ENCODE measurements at regions not wholly inside any gene's neighbourhood (a gene's known extent, or its start where the extent isn't known, plus 50 kb on each side); places are given as distances from the start of the nearest gene placed in this dataset.

DNA sequence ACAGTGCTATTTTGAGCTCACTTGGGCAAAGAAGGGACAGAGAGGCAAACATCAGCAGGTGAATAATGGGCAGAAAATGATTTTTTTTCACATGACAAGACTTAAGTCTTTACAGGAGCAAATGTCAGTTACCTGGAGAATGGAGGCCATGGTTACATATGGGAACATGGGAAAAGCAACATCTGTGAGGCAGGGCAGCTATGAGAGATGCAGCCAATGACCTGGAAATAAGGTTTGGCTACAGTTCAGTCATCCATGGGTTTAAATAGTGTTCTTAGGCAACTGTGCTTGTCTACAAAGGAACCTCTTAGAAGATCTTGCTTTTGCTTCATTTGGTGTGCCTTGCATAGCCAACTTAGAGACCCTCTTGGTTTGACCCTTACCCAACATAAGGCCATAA is 490.2 kb upstream of the LCORL start:
- Mint-ChIP-seq H3K4me3 (no peak overlapping the region), H3K4me1 (no peaks in the 10 kb centered on the region), H3K36me3 (no peaks in the 10 kb centered on the region), H3K27ac (no peak overlapping the region), H3K27me3 (ENCODE audit: low read depth in 3 of 3) (peaks cover 0 to 2% (median 0%) of the 10 kb centered on the region in 3 donors), H3K9me3 (peaks cover 0 to 13% (median under 1%) of the 10 kb centered on the region in 6 donors)
- no peak for DNase-seq

DNA sequence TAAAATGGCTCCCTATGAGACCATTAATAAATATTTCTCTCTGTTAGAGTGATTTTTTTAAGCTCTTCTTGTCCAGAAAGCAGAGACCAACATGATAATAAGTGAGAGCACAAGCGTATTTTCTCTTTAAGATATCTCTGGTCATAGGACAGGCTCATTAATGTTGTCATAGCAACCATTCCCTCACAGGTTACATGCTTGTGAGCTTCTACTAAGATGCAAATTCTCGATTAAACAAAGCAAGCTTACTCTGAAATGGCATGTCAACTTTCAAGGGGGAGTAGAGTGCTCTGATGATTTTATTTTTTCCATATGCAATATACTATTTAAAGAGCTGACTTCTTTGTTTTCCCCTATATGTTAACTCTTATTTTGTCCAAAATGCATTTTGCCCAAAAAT is 487.2 kb upstream of the LCORL start:
- peaks cover 0 to 6% (median 3%) of the 10 kb centered on the region in 6 donors for H3K9me3 Mint-ChIP-seq
- no peak overlapping the region for H3K4me3 Mint-ChIP-seq
- H3K36me3 Mint-ChIP-seq = no peaks in the 10 kb centered on the region
- no peaks in the 10 kb centered on the region for H3K4me1 Mint-ChIP-seq
- no peak for DNase-seq
- H3K27me3 Mint-ChIP-seq (ENCODE audit: low read depth in 3 of 3) = no peaks in the 10 kb centered on the region
- no peak overlapping the region for H3K27ac Mint-ChIP-seq

DNA sequence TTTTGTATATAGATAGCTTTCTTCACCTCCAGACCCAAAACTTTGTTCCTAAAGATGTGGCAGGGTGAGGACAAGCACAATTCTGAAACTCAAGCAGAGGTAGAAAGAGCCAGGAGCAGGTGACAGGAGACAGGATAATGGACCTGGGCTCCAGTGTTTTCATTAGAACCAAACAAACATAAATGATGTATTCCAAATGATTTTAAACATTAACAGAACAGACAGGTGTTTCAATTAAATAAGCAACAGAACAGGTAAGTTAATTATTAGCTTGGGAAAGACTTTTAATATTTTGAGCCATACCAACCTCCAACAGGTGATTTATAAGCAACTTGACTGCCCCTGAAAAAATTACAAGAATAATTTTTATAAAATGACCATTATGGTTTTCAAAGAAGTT is 459.4 kb upstream of the LCORL start:
- DNase-seq = no peak
- Mint-ChIP-seq H3K4me1 (no peaks in the 10 kb centered on the region), H3K27me3 (ENCODE audit: low read depth in 3 of 3) (peaks cover 0 to 3% (median 0%) of the 10 kb centered on the region in 3 donors), H3K36me3 (peaks cover 0 to 8% (median 0%) of the 10 kb centered on the region in 3 donors), H3K4me3 (no peak overlapping the region), H3K27ac (no peak overlapping the region), H3K9me3 (peaks cover 3 to 36% (median 16%) of the 10 kb centered on the region in 6 donors)

DNA sequence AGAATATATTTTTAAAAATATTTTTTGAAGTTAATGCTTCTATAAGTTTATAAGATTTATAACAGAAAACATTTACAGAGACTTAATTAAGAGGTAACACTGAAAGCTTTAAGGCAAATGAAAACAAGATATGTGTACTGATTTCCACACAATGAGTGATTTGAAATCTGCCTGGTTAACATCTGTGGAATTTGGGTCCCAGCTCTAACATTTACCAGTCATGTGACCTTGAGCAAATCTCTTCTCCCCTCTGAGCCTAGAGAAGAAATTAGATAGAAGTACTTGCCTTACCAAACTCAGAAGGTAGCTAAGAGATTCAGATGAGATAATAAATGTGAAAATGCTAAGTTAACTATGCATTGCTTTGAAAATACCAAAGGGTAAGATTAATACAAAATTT is 458.8 kb upstream of the LCORL start:
- no peak overlapping the region for H3K27ac Mint-ChIP-seq
- H3K4me1 Mint-ChIP-seq = no peaks in the 10 kb centered on the region
- peaks cover 0 to 8% (median 0%) of the 10 kb centered on the region in 3 donors for H3K36me3 Mint-ChIP-seq
- peaks cover 0 to 1% (median 0%) of the 10 kb centered on the region in 3 donors for H3K27me3 Mint-ChIP-seq (ENCODE audit: low read depth in 3 of 3)
- H3K9me3 Mint-ChIP-seq = peaks cover 4 to 40% (median 14%) of the 10 kb centered on the region in 6 donors
- no peak for DNase-seq
- no peak overlapping the region for H3K4me3 Mint-ChIP-seq

DNA sequence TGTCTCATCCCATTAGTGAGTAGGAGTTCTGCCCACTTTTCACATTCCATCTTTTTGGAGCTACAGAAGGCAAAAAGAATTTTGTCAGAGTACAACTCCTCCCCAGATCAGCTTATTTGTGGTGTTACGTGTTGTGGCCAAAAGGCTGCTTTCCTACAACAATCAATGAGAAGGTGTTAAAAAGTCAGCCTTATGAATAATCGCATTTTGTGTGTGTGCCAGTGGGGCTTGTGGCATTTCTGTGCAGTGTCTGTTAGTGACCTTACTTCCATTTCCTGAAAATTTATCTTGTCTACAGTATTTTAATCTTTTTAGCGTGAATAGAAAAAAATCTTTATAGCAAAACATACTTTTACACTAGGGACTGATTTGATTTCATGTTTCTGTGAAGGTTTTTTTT is 458.3 kb upstream of the LCORL start:
- H3K27me3 Mint-ChIP-seq (ENCODE audit: low read depth in 3 of 3) = no peaks in the 10 kb centered on the region
- H3K4me3 Mint-ChIP-seq = no peak overlapping the region
- DNase-seq = no peak
- H3K27ac Mint-ChIP-seq = no peak overlapping the region
- H3K9me3 Mint-ChIP-seq = peaks cover 3 to 35% (median 10%) of the 10 kb centered on the region in 6 donors
- peaks cover 0 to 7% (median 0%) of the 10 kb centered on the region in 3 donors for H3K36me3 Mint-ChIP-seq
- H3K4me1 Mint-ChIP-seq = no peaks in the 10 kb centered on the region

- Mint-ChIP-seq H3K4me1 (no peaks in the 10 kb centered on the region), H3K36me3 (no peaks in the 10 kb centered on the region), H3K27ac (no peak overlapping the region), H3K27me3 (ENCODE audit: low read depth in 3 of 3) (peaks cover 0 to 3% (median 0%) of the 10 kb centered on the region in 3 donors), H3K9me3 (peaks cover 2 to 26% (median 6%) of the 10 kb centered on the region in 6 donors), H3K4me3 (no peak overlapping the region)
- no peak for DNase-seq
Measured at GRCh38 chr4:18463987-18464559, 442.5 kb upstream of the LCORL start.

DNA sequence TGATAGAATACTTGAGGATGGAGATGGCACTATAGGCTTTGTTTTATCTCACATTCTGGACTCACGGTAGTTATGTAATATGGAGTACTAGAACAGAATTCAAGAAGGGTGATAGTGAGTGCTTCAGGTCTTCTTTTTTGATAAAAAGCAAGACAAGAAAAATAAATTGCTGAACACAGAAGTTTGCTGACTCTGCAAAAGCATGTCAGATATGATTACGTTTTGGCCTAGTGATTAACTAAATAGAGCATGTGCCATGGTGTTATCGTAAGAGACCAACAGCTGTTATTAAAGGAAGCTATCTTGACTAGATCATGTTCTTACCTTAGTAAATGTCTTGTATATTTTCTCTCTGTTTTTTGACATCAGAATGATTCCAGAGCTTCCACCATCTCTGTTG is 436.9 kb upstream of the LCORL start:
- Mint-ChIP-seq H3K4me1 (no peaks in the 10 kb centered on the region), H3K9me3 (peaks cover 0 to 21% (median 3%) of the 10 kb centered on the region in 6 donors), H3K27ac (no peak overlapping the region), H3K27me3 (ENCODE audit: low read depth in 3 of 3) (peaks cover 0 to 4% (median 3%) of the 10 kb centered on the region in 3 donors), H3K4me3 (no peak overlapping the region), H3K36me3 (no peaks in the 10 kb centered on the region)
- DNase-seq = no peak

DNA sequence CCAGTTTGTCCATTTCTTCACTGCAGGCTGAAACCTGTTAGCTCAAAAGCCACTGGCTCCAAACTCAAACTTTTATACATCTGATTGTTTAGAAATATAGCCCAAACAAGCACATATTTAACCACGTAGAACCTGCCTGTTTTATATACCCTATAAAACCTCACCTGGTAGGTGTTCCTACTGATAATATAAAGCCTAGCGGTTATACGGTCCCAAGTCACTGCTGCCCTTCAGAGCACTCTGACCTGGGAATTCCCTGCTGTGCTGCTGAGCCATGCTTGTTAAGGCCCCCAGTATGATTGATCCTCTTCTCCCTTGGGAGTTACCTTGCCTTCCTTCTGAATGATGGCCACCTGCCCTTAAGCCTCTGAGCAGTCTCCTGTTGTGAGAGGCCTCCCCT is 432.8 kb upstream of the LCORL start:
- Mint-ChIP-seq H3K4me1 (no peaks in the 10 kb centered on the region), H3K4me3 (no peak overlapping the region), H3K27ac (no peak overlapping the region), H3K36me3 (no peaks in the 10 kb centered on the region), H3K9me3 (peaks cover 0 to 11% (median 3%) of the 10 kb centered on the region in 6 donors), H3K27me3 (ENCODE audit: low read depth in 3 of 3) (peaks cover 0 to 4% (median 3%) of the 10 kb centered on the region in 3 donors)
- no peak for DNase-seq

DNA sequence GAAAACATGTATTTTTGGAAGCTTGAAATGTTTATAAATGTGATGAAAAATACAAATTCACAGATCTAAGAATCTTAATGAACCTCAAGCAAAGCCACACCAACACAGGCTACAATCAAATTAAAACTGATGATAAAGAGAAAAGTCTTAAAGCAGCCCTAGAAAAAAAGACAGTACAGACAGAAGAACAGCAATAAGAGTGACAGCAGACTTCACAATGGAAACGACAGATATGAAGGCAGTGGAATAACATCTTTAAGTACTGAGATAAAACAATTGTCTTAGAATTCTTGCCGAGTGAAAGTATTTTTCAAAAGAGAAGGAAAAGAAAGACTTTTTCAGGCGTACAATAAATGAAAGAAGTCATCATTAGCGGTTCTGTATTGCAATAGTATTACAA is 423.6 kb upstream of the LCORL start:
- peaks cover 0 to 4% (median 0%) of the 10 kb centered on the region in 3 donors for H3K36me3 Mint-ChIP-seq

GRCh38 chr4:18444206-18444605 is 422.7 kb upstream of the LCORL start:
- H3K27ac Mint-ChIP-seq = no peak overlapping the region
- no peak for DNase-seq
- H3K4me3 Mint-ChIP-seq = no peak overlapping the region
- peaks cover 0 to 4% (median 0%) of the 10 kb centered on the region in 3 donors for H3K36me3 Mint-ChIP-seq
- peaks cover 3 to 18% (median 9%) of the 10 kb centered on the region in 6 donors for H3K9me3 Mint-ChIP-seq
- peaks cover 0 to 3% (median 3%) of the 10 kb centered on the region in 3 donors for H3K27me3 Mint-ChIP-seq (ENCODE audit: low read depth in 3 of 3)
- H3K4me1 Mint-ChIP-seq = no peaks in the 10 kb centered on the region

More for the DNA sequence above, 423.6 kb upstream of the LCORL start:
- Mint-ChIP-seq H3K4me1 (no peaks in the 10 kb centered on the region), H3K4me3 (no peak overlapping the region), H3K27me3 (ENCODE audit: low read depth in 3 of 3) (peaks cover 0 to 3% (median 3%) of the 10 kb centered on the region in 3 donors), H3K27ac (no peak overlapping the region), H3K9me3 (peaks cover 3 to 18% (median 9%) of the 10 kb centered on the region in 6 donors)
- DNase-seq = no peak

DNA sequence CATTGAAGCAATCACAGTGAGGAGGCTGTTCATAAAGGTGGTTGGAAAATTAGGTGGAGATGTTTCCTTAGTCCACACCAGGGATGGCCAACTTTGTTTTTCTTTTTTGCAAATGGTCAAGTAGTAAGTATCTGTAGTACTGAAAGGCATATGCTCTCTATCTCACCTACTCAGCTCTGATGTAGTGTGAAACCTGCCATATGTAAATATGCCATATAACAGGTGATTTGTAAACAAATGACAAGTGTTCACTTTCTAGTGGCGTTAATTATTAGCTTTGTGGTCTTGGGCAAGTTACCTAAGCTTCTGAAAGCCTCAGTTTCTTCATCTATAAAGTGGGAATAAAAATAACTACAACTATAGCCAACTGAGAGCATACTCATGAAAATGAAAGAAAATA is 421.4 kb upstream of the LCORL start:
- H3K4me3 Mint-ChIP-seq = no peak overlapping the region
- H3K4me1 Mint-ChIP-seq = no peaks in the 10 kb centered on the region
- H3K9me3 Mint-ChIP-seq = peaks cover 3 to 18% (median 10%) of the 10 kb centered on the region in 6 donors
- no peak overlapping the region for H3K27ac Mint-ChIP-seq
- DNase-seq = no peak
- peaks cover 0 to 3% (median 3%) of the 10 kb centered on the region in 3 donors for H3K27me3 Mint-ChIP-seq (ENCODE audit: low read depth in 3 of 3)
- H3K36me3 Mint-ChIP-seq = peaks cover 0 to 4% (median 0%) of the 10 kb centered on the region in 3 donors

GRCh38 chr4:18441676-18442075 is 420.1 kb upstream of the LCORL start:
- peaks cover 0 to 6% (median 3%) of the 10 kb centered on the region in 3 donors for H3K27me3 Mint-ChIP-seq (ENCODE audit: low read depth in 3 of 3)
- no peak for DNase-seq
- no peaks in the 10 kb centered on the region for H3K4me1 Mint-ChIP-seq
- H3K9me3 Mint-ChIP-seq = peaks cover 3 to 16% (median 10%) of the 10 kb centered on the region in 6 donors
- no peak overlapping the region for H3K4me3 Mint-ChIP-seq
- H3K27ac Mint-ChIP-seq = no peak overlapping the region
- H3K36me3 Mint-ChIP-seq = peaks cover 0 to 4% (median 0%) of the 10 kb centered on the region in 3 donors

DNA sequence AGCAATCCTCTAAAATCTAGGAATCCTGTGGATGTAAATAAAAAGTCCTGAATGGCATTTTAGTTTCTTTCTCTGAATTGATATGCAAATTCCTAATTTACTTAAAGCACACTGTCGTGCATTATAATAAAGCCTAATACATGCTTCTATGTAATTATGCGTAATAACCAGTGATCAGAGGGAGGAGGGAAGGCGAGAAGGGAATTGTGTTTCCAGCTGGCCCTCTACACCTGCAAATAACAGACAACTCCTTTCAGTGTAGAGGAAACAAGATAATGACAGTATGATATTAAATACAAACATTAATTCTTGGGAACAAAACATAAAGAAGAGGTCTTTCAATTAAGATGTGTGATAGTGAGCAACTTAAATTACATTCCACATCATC is 419.6 kb upstream of the LCORL start:
- DNase-seq = no peak
- H3K27me3 Mint-ChIP-seq (ENCODE audit: low read depth in 3 of 3) = peaks cover 0 to 6% (median 3%) of the 10 kb centered on the region in 3 donors
- H3K4me3 Mint-ChIP-seq = no peak overlapping the region
- H3K36me3 Mint-ChIP-seq = peaks cover 0 to 4% (median 0%) of the 10 kb centered on the region in 3 donors
- no peaks in the 10 kb centered on the region for H3K4me1 Mint-ChIP-seq
- H3K9me3 Mint-ChIP-seq = peaks cover 3 to 16% (median 10%) of the 10 kb centered on the region in 6 donors
- H3K27ac Mint-ChIP-seq = no peak overlapping the region

DNA sequence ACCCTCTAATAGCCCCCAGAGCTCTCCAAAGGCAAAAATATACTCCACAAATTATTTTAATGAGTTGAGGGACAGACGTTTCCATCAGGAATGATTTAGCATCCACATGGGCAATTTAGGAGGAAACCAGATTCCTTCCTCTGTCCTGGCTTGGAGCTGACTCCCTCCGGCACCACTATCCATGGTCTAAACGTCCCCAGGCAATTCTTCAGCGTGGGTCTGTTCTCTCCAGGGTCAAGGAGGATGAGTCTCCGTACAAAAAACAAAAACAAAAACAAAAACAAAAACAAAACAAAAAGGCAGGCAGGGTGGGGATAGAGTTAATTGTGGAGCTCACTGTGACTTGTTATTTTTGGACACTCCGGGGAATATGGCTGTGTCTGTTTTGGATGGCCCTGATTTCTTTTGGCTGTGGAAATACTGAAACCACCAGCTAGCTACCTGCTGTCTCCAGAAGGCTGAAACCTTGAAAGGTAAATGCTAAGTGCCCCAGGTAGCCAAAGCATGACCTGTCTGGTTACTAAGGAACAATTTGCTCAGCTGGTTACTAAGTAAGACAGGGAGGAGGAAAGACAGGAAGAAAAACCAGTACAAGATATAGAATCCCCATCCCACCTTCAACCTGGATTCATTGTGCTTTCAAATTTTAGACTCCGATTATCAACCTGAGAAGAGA is 419.1 kb upstream of the LCORL start:
- Mint-ChIP-seq H3K27ac (no peak overlapping the region), H3K9me3 (peaks cover 3 to 16% (median 10%) of the 10 kb centered on the region in 6 donors)

More for the DNA sequence above, 419.1 kb upstream of the LCORL start:
- no peak overlapping the region for H3K4me3 Mint-ChIP-seq
- peaks cover 0 to 4% (median 0%) of the 10 kb centered on the region in 3 donors for H3K36me3 Mint-ChIP-seq
- peaks cover 0 to 6% (median 3%) of the 10 kb centered on the region in 3 donors for H3K27me3 Mint-ChIP-seq (ENCODE audit: low read depth in 3 of 3)
- H3K4me1 Mint-ChIP-seq = no peaks in the 10 kb centered on the region
- DNase-seq = no peak

Measured in immature natural killer cell (primary cell).